Smooth muscle cell (in vitro differentiated cells): ENCODE measurements at regions not wholly inside any gene's neighbourhood (a gene's known extent, or its start where the extent isn't known, plus 50 kb on each side); places are given as distances from the start of the nearest gene placed in this dataset.

Source experiments
- DNase-seq: peaks from one replicate; lab custom pipeline; 2025; ENCODE audit not compliant: unreplicated experiment; lab: John Stamatoyannopoulos, UW
- H2AFZ ChIP-seq: fragments of 200-600 bp; sonication (generic); 2 replicates; pipeline ENCODE4 v1.6.0; 2016; ENCODE audit warnings: antibody characterized with exemption, low read depth, mild to moderate bottlenecking
- H3F3A ChIP-seq: fragments of 200-600 bp; sonication (generic); 2 replicates; pipeline ENCODE4 v1.6.0; 2017; ENCODE audit warnings: antibody characterized with exemption, low read depth
- H3K27ac ChIP-seq: fragments of 200-600 bp; sonication (generic); 2 replicates; pipeline ENCODE4 v1.5.1; 2016; ENCODE audit warnings: low read depth, mild to moderate bottlenecking
- H3K27me3 ChIP-seq: fragments of 200-600 bp; sonication (generic); 2 replicates; pipeline ENCODE4 v1.6.1; 2016; ENCODE audit warnings: low read depth, mild to moderate bottlenecking
- H3K36me3 ChIP-seq: fragments of 200-600 bp; sonication (generic); 2 replicates; pipeline ENCODE4 v1.5.1; 2016; ENCODE audit warnings: low read depth
- H3K4me1 ChIP-seq: fragments of 200-600 bp; sonication (generic); 2 replicates; pipeline ENCODE4 v1.5.1; 2016; ENCODE audit warnings: low read depth
- H3K4me2 ChIP-seq: fragments of 200-600 bp; sonication (generic); 2 replicates; pipeline ENCODE4 v1.6.0; 2016; ENCODE audit warnings: mild to moderate bottlenecking
- H3K4me3 ChIP-seq: fragments of 200-600 bp; sonication (generic); 2 replicates; pipeline ENCODE4 v1.5.1; 2016; ENCODE audit warnings: mild to moderate bottlenecking
- H3K79me2 ChIP-seq: fragments of 200-600 bp; sonication (generic); 2 replicates; pipeline ENCODE4 v1.6.0; 2016; ENCODE audit warnings: low read depth, mild to moderate bottlenecking
- H3K9ac ChIP-seq: fragments of 200-600 bp; sonication (generic); 2 replicates; pipeline ENCODE4 v1.6.0; 2016; ENCODE audit warnings: low read depth
- H3K9me3 ChIP-seq: fragments of 200-600 bp; sonication (generic); replicated peaks from 2 replicates; pipeline ENCODE4 v1.5.1; 2016; ENCODE audit warnings: low read depth
- H4K20me1 ChIP-seq: fragments of 200-600 bp; sonication (generic); 2 replicates; pipeline ENCODE4 v1.6.0; 2016; ENCODE audit warnings: low read depth
- CTCF ChIP-seq: fragments of 200-600 bp; sonication (generic); IDR thresholded peaks from 2 replicates; pipeline ENCODE4 v1.5.1; 2017; ENCODE audit warnings: borderline replicate concordance, mild to moderate bottlenecking, antibody characterized with exemption; ENCODE audit not compliant: insufficient read depth, poor library complexity, severe bottlenecking
- whole genome bisulfite sequencing: methylation state at CpG from one replicate; pipeline ENCODE4 v1.1.7; 2016; ENCODE audit warnings: low lambda C conversion rate; 5-methylcytosine and 5-hydroxymethylcytosine counted together

GRCh38 chr9:89872426-89872912 lies 267.7 kb downstream of the GADD45G start:
- Histone ChIP-seq H3K9me3 (no peaks in the 10 kb centered on the region), H3K4me2 (no peak overlapping the region), H2AFZ (no peak overlapping the region), H3K4me3 (no peak overlapping the region), H3K9ac (no peak overlapping the region), H3K79me2 (no peaks in the 10 kb centered on the region), H3F3A (no peaks in the 10 kb centered on the region), H3K27me3 (no peaks in the 10 kb centered on the region), H3K4me1 (peaks cover 4% of the 10 kb centered on the region), H4K20me1 (no peaks in the 10 kb centered on the region), H3K36me3 (no peaks in the 10 kb centered on the region), H3K27ac (no peak overlapping the region)
- no peak for DNase-seq
- no peak for TF ChIP-seq CTCF
- WGBS, result 85% methylated on average over 9 of the region's 9 CpGs

GRCh38 chr9:89872913-89873707 lies 268.3 kb downstream of the GADD45G start:
- TF ChIP-seq CTCF, result no peak
- no peaks in the 10 kb centered on the region for H4K20me1 ChIP-seq
- H3K4me1 ChIP-seq, result peaks cover 4% of the 10 kb centered on the region
- no peak overlapping the region for H3K27ac ChIP-seq
- no peak overlapping the region for H3K4me2 ChIP-seq
- no peak overlapping the region for H3K4me3 ChIP-seq
- 89% methylated on average over 11 of the region's 11 CpGs for whole genome bisulfite sequencing
- DNase-seq, result no peak
- H3K36me3 ChIP-seq, result no peaks in the 10 kb centered on the region
- no peaks in the 10 kb centered on the region for H3K27me3 ChIP-seq
- no peaks in the 10 kb centered on the region for H3K79me2 ChIP-seq
- H3F3A ChIP-seq, result no peaks in the 10 kb centered on the region
- H3K9ac ChIP-seq, result no peak overlapping the region
- no peak overlapping the region for H2AFZ ChIP-seq
- H3K9me3 ChIP-seq, result no peaks in the 10 kb centered on the region

- no peak overlapping the region for H3K4me3 ChIP-seq
- H3K79me2 ChIP-seq, result no peaks in the 10 kb centered on the region
- H3K27ac ChIP-seq, result no peak overlapping the region
- TF ChIP-seq CTCF, result no peak
- DNase-seq, result no peak
- H3K4me1 ChIP-seq, result peaks cover 4% of the 10 kb centered on the region
- H3F3A ChIP-seq, result no peaks in the 10 kb centered on the region
- H3K9ac ChIP-seq, result no peak overlapping the region
- H2AFZ ChIP-seq, result no peak overlapping the region
- H3K36me3 ChIP-seq, result no peaks in the 10 kb centered on the region
- H3K27me3 ChIP-seq, result no peaks in the 10 kb centered on the region
- H3K4me2 ChIP-seq, result no peak overlapping the region
- H3K9me3 ChIP-seq, result no peaks in the 10 kb centered on the region
- WGBS, result over 99% methylated on average over 8 of the region's 8 CpGs
- no peaks in the 10 kb centered on the region for H4K20me1 ChIP-seq
Observed at GRCh38 chr9:89873801-89874200, 269.0 kb downstream of the GADD45G start.
